ENCODE measurements at regions not wholly inside any gene's neighbourhood (a gene's known extent, or its start where the extent isn't known, plus 50 kb on each side); places are given as distances from the start of the nearest gene placed in this dataset.

GRCh38 chr2:41935825-41936224 is 112.0 kb upstream of the PKDCC start:
- DNase-seq (ENCODE audit: low spot score) = no peak
- TF ChIP-seq CTCF (IDR thresholded peaks at IDR 0.05; ENCODE audit: extremely low read depth, missing control alignments) = no peak

GRCh38 chr2:41936771-41937463 is 110.9 kb upstream of the PKDCC start:
- no peak for DNase-seq (ENCODE audit: low spot score)
- no peak for TF ChIP-seq CTCF (IDR thresholded peaks at IDR 0.05; ENCODE audit: extremely low read depth, missing control alignments)

GRCh38 chr2:41937464-41937906 is 110.3 kb upstream of the PKDCC start:
- no peak for DNase-seq (ENCODE audit: low spot score)
- no peak for TF ChIP-seq CTCF (IDR thresholded peaks at IDR 0.05; ENCODE audit: extremely low read depth, missing control alignments)

DNA sequence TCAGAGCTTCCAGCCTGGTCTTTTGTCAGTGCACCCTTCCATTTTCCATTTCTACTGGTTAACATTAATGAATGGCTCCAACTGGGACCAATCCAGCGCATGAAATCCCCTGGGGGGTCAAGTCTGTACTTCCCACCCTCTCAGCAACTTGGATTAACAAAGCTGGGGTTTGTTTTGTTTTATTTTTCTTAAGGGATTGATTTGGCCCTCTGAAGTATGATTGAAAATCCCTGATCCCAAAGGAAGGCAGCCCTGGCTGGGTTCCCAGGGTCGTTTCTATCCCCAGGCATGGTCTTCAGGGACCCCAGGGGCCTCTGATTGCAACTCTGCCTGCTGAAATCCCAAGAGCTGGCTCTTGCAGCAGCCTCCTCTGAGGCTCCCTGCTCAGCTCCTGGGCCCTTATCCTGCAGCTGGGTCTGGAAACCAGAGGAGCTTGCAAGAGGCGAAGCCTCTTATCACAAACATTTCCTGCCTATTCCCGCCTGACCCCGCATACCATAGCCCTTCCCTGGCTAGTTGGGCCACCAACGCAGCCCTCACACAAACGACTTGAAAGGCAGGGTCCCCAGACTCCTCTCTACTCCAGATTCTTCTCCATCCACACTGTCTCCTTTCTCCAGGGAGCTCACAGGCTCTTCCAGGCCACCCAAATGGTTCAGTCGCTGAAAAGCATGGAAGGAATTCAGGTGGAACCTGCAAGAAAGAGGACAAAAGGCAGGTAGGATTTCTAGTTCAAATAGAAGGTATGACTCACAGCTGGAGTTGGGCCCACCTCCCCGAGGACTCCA is 109.7 kb upstream of the PKDCC start:
- DNase-seq (ENCODE audit: low spot score) = no peak
- TF ChIP-seq CTCF (IDR thresholded peaks at IDR 0.05; ENCODE audit: extremely low read depth, missing control alignments) = no peak

- no peak for DNase-seq (ENCODE audit: low spot score)
- no peak for TF ChIP-seq CTCF (IDR thresholded peaks at IDR 0.05; ENCODE audit: extremely low read depth, missing control alignments)
These were observed 107.6 kb upstream of the PKDCC start for GRCh38 chr2:41940060-41940744.

GRCh38 chr2:41940745-41941063 is 107.1 kb upstream of the PKDCC start:
- TF ChIP-seq CTCF (IDR thresholded peaks at IDR 0.05; ENCODE audit: extremely low read depth, missing control alignments) = no peak
- no peak for DNase-seq (ENCODE audit: low spot score)

GRCh38 chr2:41941831-41942230 is 106.0 kb upstream of the PKDCC start:
- TF ChIP-seq CTCF (IDR thresholded peaks at IDR 0.05; ENCODE audit: extremely low read depth, missing control alignments) = no peak
- no peak for DNase-seq (ENCODE audit: low spot score)

Data from GM20000 (cell line).